ENCODE measurements at regions not wholly inside any gene's neighbourhood (a gene's known extent, or its start where the extent isn't known, plus 50 kb on each side); places are given as distances from the start of the nearest gene placed in this dataset.

DNA sequence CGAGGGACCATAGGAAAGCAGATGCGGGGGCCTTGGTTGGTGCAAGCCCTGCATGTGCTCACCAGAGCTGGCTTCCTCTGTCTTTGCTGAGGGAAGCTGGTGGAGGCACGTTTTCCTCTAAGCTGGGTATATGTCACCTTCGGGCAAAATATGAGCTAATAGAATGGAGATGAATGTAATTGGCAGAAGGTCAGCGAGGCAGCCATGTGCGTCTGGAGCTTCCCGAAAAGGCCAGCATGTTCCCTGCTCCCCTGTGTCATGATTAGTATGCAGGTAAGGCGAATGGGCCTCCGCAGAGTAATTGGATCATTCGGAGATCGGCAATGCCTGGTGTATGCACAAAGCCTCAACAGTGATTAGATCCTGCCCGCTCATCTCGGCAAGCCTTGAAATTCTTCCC lies 806.2 kb upstream of the EEF2KMT start:
- Mint-ChIP-seq H3K9me3 (peaks cover 64% of the 10 kb centered on the region), H3K4me1 (ENCODE audit: low read depth) (no peaks in the 10 kb centered on the region), H3K27me3 (ENCODE audit: insufficient read depth) (peaks cover 1% of the 10 kb centered on the region; the same call in 1 of the 2 replicates), H3K27ac (no peak overlapping the region), H3K36me3 (ENCODE audit: low read depth) (no peaks in the 10 kb centered on the region), H3K4me3 (no peak overlapping the region)
- DNase-seq, result no peak
- no peak for TF ChIP-seq CTCF (IDR thresholded peaks at IDR 0.05)

- Mint-ChIP-seq H3K9me3 (peaks cover 64% of the 10 kb centered on the region), H3K36me3 (ENCODE audit: low read depth) (no peaks in the 10 kb centered on the region), H3K27me3 (ENCODE audit: insufficient read depth) (peaks cover 1% of the 10 kb centered on the region; the same call in 1 of the 2 replicates), H3K4me1 (ENCODE audit: low read depth) (no peaks in the 10 kb centered on the region), H3K27ac (no peak overlapping the region), H3K4me3 (no peak overlapping the region)
- DNase-seq, result no peak
- no peak for TF ChIP-seq CTCF (IDR thresholded peaks at IDR 0.05)
Measured at GRCh38 chr16:5903153-5903552, 805.6 kb upstream of the EEF2KMT start.

DNA sequence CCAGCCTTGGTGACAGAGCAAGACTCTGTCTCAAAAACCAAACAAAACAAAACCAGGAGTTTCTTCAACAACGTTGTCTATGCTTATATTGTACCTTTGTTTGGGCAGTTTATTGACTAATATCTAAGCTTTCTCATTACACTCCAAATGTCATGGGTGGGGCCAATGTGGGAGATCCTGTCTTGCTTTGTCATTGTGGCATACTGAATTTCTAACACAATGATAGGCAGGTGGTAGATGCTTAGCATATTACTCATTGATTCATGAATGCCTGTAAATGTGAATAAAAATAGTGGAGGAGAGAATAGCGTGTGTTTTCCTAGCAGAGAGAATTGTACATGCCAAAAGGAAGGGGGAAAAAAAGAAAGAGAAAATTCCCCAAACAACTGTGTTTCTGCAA lies 802.5 kb upstream of the EEF2KMT start:
- Mint-ChIP-seq H3K4me1 (ENCODE audit: low read depth) (no peaks in the 10 kb centered on the region), H3K9me3 (peaks cover 82% of the 10 kb centered on the region), H3K36me3 (ENCODE audit: low read depth) (no peaks in the 10 kb centered on the region), H3K27ac (no peak overlapping the region), H3K4me3 (no peak overlapping the region), H3K27me3 (ENCODE audit: insufficient read depth) (no peaks in the 10 kb centered on the region)
- TF ChIP-seq CTCF (IDR thresholded peaks at IDR 0.05), result no peak
- no peak for DNase-seq

DNA sequence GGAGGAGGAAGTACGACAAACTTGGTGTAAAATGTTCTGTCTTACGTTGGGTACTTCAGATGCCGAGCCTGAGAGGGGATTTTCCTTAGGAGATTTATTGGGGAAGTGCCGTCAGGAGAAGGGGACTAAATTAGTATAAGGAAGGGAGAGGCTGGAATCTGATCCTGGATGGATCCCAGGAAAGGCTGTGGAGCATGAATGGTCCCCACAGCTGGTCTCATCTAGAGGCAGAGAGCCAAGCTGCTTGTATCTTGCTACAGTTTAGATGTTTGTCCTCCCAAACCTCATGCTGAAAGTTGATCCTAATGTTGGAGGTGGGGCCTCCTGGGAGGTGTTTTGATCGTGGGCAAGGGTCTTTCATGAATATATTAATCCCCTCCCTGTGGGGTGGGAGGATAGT lies 798.4 kb upstream of the EEF2KMT start:
- DNase-seq, result no peak
- H3K9me3 Mint-ChIP-seq, result peaks cover 81% of the 10 kb centered on the region
- no peaks in the 10 kb centered on the region for H3K36me3 Mint-ChIP-seq (ENCODE audit: low read depth)
- no peak overlapping the region for H3K27ac Mint-ChIP-seq
- no peaks in the 10 kb centered on the region for H3K27me3 Mint-ChIP-seq (ENCODE audit: insufficient read depth)
- no peaks in the 10 kb centered on the region for H3K4me1 Mint-ChIP-seq (ENCODE audit: low read depth)
- H3K4me3 Mint-ChIP-seq, result no peak overlapping the region
- TF ChIP-seq CTCF (IDR thresholded peaks at IDR 0.05), result no peak

DNA sequence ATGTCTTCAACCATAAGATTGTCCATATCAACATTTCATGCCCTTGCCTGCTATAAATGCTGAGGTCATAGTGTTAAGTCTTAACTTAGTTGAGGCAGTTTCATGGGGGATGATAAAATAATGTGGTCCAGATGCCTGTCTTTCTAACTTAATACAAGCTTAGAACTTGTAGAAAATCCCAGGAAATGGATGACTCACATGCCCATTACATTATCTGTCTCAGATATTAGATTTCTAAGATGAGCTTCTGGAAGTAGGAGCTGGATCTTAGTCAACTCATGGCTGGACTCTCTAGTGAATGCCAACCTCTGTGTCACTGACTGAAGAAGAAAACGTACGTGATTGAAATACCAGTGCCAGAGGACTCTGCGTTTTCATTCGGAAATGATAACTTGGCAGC lies 797.5 kb upstream of the EEF2KMT start:
- no peak for DNase-seq
- H3K27ac Mint-ChIP-seq, result no peak overlapping the region
- no peak for TF ChIP-seq CTCF (IDR thresholded peaks at IDR 0.05)
- H3K9me3 Mint-ChIP-seq, result peaks cover 79% of the 10 kb centered on the region
- no peaks in the 10 kb centered on the region for H3K36me3 Mint-ChIP-seq (ENCODE audit: low read depth)
- H3K27me3 Mint-ChIP-seq (ENCODE audit: insufficient read depth), result no peaks in the 10 kb centered on the region
- H3K4me1 Mint-ChIP-seq (ENCODE audit: low read depth), result no peaks in the 10 kb centered on the region
- H3K4me3 Mint-ChIP-seq, result no peak overlapping the region

GRCh38 chr16:5891296-5891695 lies 793.7 kb upstream of the EEF2KMT start:
- DNase-seq, result no peak
- Mint-ChIP-seq H3K27me3 (ENCODE audit: insufficient read depth) (no peaks in the 10 kb centered on the region; the same call in 1 of the 2 replicates), H3K9me3 (peaks cover 79% of the 10 kb centered on the region), H3K36me3 (ENCODE audit: low read depth) (peaks cover 4% of the 10 kb centered on the region; the same call in 1 of the 2 replicates), H3K4me1 (ENCODE audit: low read depth) (no peaks in the 10 kb centered on the region), H3K4me3 (no peak overlapping the region), H3K27ac (no peak overlapping the region)
- no peak for TF ChIP-seq CTCF (IDR thresholded peaks at IDR 0.05)
